HG03460 (cell line): ENCODE measurements at regions not wholly inside any gene's neighbourhood (a gene's known extent, or its start where the extent isn't known, plus 50 kb on each side); places are given as distances from the start of the nearest gene placed in this dataset.
"Not testable (repeated sequence)": the region's sequence is repeated elsewhere in the genome, so short reads cannot be mapped to it uniquely, and the experiment has no call there.

ENCODE experiments used
- ATAC-seq: cut with Tn5 transposase; IDR thresholded peaks from one replicate; pipeline ENCODE4 v1.9.1; 2021; ENCODE audit not compliant: unreplicated experiment

- ATAC-seq = no peak
These were observed 200.8 kb upstream of the GADL1 start for GRCh38 chr3:31095255-31095654.

- no peak for ATAC-seq
These were observed 202.4 kb upstream of the GADL1 start for GRCh38 chr3:31096661-31097395.

GRCh38 chr3:31100519-31100918, 206.1 kb upstream of the GADL1 start:
- ATAC-seq = no peak

GRCh38 chr3:31101285-31101684, 206.8 kb upstream of the GADL1 start:
- not testable (repeated sequence) for ATAC-seq

- ATAC-seq = no peak
These were observed 207.9 kb upstream of the GADL1 start for GRCh38 chr3:31102196-31102879.

GRCh38 chr3:31103181-31103580, 208.7 kb upstream of the GADL1 start:
- no peak for ATAC-seq

GRCh38 chr3:31103623-31104180, 209.2 kb upstream of the GADL1 start:
- ATAC-seq = no peak

GRCh38 chr3:31105011-31105410, 210.6 kb upstream of the GADL1 start:
- ATAC-seq = no peak

GRCh38 chr3:31105438-31106077, 211.1 kb upstream of the GADL1 start:
- ATAC-seq = no peak

- no peak for ATAC-seq
These were observed 211.7 kb upstream of the GADL1 start for GRCh38 chr3:31106204-31106603.

- ATAC-seq = peak; percentile 88
These were observed 212.5 kb upstream of the GADL1 start for GRCh38 chr3:31106912-31107311.

- no peak for ATAC-seq
These were observed 220.4 kb upstream of the GADL1 start for GRCh38 chr3:31114929-31115283.

GRCh38 chr3:31115531-31115930, 221.1 kb upstream of the GADL1 start:
- not testable (repeated sequence) for ATAC-seq

GRCh38 chr3:31116651-31117050, 222.2 kb upstream of the GADL1 start:
- no peak for ATAC-seq

GRCh38 chr3:31117854-31118253, 223.4 kb upstream of the GADL1 start:
- no peak for ATAC-seq

GRCh38 chr3:31124373-31124772, 229.9 kb upstream of the GADL1 start:
- ATAC-seq = no peak

GRCh38 chr3:31125413-31126020, 231.1 kb upstream of the GADL1 start:
- no peak for ATAC-seq

- ATAC-seq = no peak
These were observed 234.8 kb upstream of the GADL1 start for GRCh38 chr3:31129241-31129640.

GRCh38 chr3:31132132-31132769, 237.8 kb upstream of the GADL1 start:
- peak; percentile 53 for ATAC-seq

- no peak for ATAC-seq
These were observed 239.1 kb upstream of the GADL1 start for GRCh38 chr3:31133541-31133940.

- no peak for ATAC-seq
These were observed 241.1 kb upstream of the GADL1 start for GRCh38 chr3:31135546-31135945.
